Spleen (tissue), 11 donors: ENCODE measurements at regions not wholly inside any gene's neighbourhood (a gene's known extent, or its start where the extent isn't known, plus 50 kb on each side); places are given as distances from the start of the nearest gene placed in this dataset.

Experiments used
- DNase-seq: peaks from one replicate; pipeline ENCODE4 v3.0.0-alpha.2; 2020
- H3K27ac ChIP-seq, 8 donors: fragments of 200-600 bp; sonication (generic) in 7 of 8; 1 replicate in 4 of 8; 2 replicates in 4 of 8; pipeline versions ENCODE4 v1.5.0 to v1.8.0; 2016 to 2021; ENCODE audit warnings: inconsistent platforms in 4 of 8, mild to moderate bottlenecking in 4 of 8, moderate library complexity in 1 of 8
- H3K27me3 ChIP-seq, 7 donors: fragments of 200-600 bp; sonication (generic) in 6 of 7; replicated peaks in 1 of 7; 1 replicate in 4 of 7; 2 replicates in 3 of 7; pipeline versions ENCODE4 v1.5.0 to v1.8.0; 2016 to 2021; ENCODE audit warnings: inconsistent platforms in 3 of 7, mild to moderate bottlenecking in 1 of 7
- H3K36me3 ChIP-seq, 6 donors: fragments of 200-600 bp; sonication (generic) in 5 of 6; 1 replicate in 4 of 6; 2 replicates in 2 of 6; pipeline versions ENCODE4 v1.5.0 to v1.8.0; 2016 to 2021; ENCODE audit warnings: inconsistent platforms in 2 of 6
- H3K4me1 ChIP-seq, 6 donors: fragments of 200-600 bp; sonication (generic) in 5 of 6; 1 replicate in 3 of 6; 2 replicates in 3 of 6; pipeline versions ENCODE4 v1.5.0 to v1.8.0; 2016 to 2021; ENCODE audit warnings: inconsistent platforms in 3 of 6
- H3K4me3 ChIP-seq, 8 donors: fragments of 200-600 bp; sonication (generic) in 7 of 8; 1 replicate in 4 of 8; 2 replicates in 4 of 8; pipeline versions ENCODE4 v1.5.0 to v1.8.0; 2016 to 2021; ENCODE audit warnings: inconsistent platforms in 4 of 8, mild to moderate bottlenecking in 4 of 8, moderate library complexity in 2 of 8
- H3K9me3 ChIP-seq, 8 donors: fragments of 200-600 bp; sonication (generic) in 7 of 8; 1 replicate in 4 of 8; 2 replicates in 4 of 8; pipeline versions ENCODE4 v1.5.0 to v1.8.0; 2016 to 2021; ENCODE audit warnings: inconsistent platforms in 4 of 8
- CTCF ChIP-seq, 11 experiments: fragments of 200-600 bp in 7 of 11; fragments of 450-650 bp in 4 of 11; sonication (generic) in 4 of 11; IDR thresholded peaks in 8 of 11; conservative IDR thresholded peaks in 3 of 11; 1 replicate in 7 of 11; 2 replicates in 4 of 11; pipeline versions ENCODE4 v1.4.0 to v1.8.0; 2016 to 2021; ENCODE audit warnings: antibody characterized with exemption in 11 of 11, inconsistent platforms in 4 of 11, mild to moderate bottlenecking in 1 of 11
- POLR2A ChIP-seq, 3 donors: fragments of 450-650 bp; IDR thresholded peaks; one replicate each; pipeline ENCODE4 v1.5.1; 2017; ENCODE audit warnings: antibody characterized with exemption in 3 of 3, mild to moderate bottlenecking in 1 of 3
- POLR2AphosphoS5 ChIP-seq, 3 donors: sonication (generic); formaldehyde crosslinking; IDR thresholded peaks; one replicate each; pipeline ENCODE4 v1.5.1; 2017; ENCODE audit warnings: antibody characterized with exemption in 3 of 3
- WGBS, 5 donors: extraction: QIAGEN DNeasy Blood & Tissue Kit in 3 of 5; methylation state at CpG; one replicate each; pipeline versions ENCODE4 v1.1.5 to v1.1.7; 2013 to 2018; 5-methylcytosine and 5-hydroxymethylcytosine counted together
- intact Hi-C: fragments of 100-400 bp; cut with DNase I; formaldehyde crosslinking; loops from one replicate; pipeline ENCODE4 v1.15.0; 2023; ENCODE audit warnings: low total_unique reads
- donor health status: healthy with polysubstance abuse.
- donor health status: DM: no; HTN: no; CAD: no; lungs with moderate emphysema.
- donor health status: DM: no; HTN: no; CAD: no.
- donor health status: Bipolar disorder and iron deficiency.
- donor health status: healthy.
- donor health status: DM: no; HTN: no; CAD: no.
- donor health status: DM: yes; HTN: yes; CAD: no.

- H3K27me3 ChIP-seq = no peaks in the 10 kb centered on the region
- no peak for DNase-seq
- H3K36me3 ChIP-seq = no peaks in the 10 kb centered on the region
- no peaks in the 10 kb centered on the region for H3K4me1 ChIP-seq
- 3 to 38% (median 31%) methylated on average over 1 of the region's 1 CpG for WGBS, 5 donors
- no peak overlapping the region for H3K27ac ChIP-seq
- intact Hi-C loops = no loop called here
- peaks cover 0 to 9% (median 0%) of the 10 kb centered on the region in 8 donors for H3K9me3 ChIP-seq
- TF ChIP-seq POLR2AphosphoS5 (IDR thresholded peaks at IDR 0.05) (no peak), CTCF (IDR thresholded peaks at IDR 0.05 in 8 of 11, conservative IDR thresholded peaks at IDR 0.05 in 3 of 11) (no peak), POLR2A (IDR thresholded peaks at IDR 0.05) (no peak)
- no peak overlapping the region for H3K4me3 ChIP-seq
Observed at GRCh38 chr6:56005426-56005825, 130.0 kb upstream of the BMP5 start.

- TF ChIP-seq POLR2A (IDR thresholded peaks at IDR 0.05) (no peak), POLR2AphosphoS5 (IDR thresholded peaks at IDR 0.05) (no peak), CTCF (IDR thresholded peaks at IDR 0.05 in 8 of 11, conservative IDR thresholded peaks at IDR 0.05 in 3 of 11) (no peak)
- WGBS, 5 donors = 54 to 86% (median 63%) methylated on average over 2 of the region's 2 CpGs
- intact Hi-C loops = no loop called here
- no peaks in the 10 kb centered on the region for H3K36me3 ChIP-seq
- no peak for DNase-seq
- H3K27ac ChIP-seq = no peak overlapping the region
- peaks cover 0 to 7% (median 0%) of the 10 kb centered on the region in 8 donors for H3K9me3 ChIP-seq
- H3K4me3 ChIP-seq = no peak overlapping the region
- no peaks in the 10 kb centered on the region for H3K27me3 ChIP-seq
- H3K4me1 ChIP-seq = no peaks in the 10 kb centered on the region
Observed at GRCh38 chr6:56004426-56004825, 129.0 kb upstream of the BMP5 start.

- TF ChIP-seq POLR2AphosphoS5 (IDR thresholded peaks at IDR 0.05) (no peak), POLR2A (IDR thresholded peaks at IDR 0.05) (no peak), CTCF (IDR thresholded peaks at IDR 0.05 in 8 of 11, conservative IDR thresholded peaks at IDR 0.05 in 3 of 11) (no peak)
- Histone ChIP-seq H3K4me1 (no peaks in the 10 kb centered on the region), H3K4me3 (no peak overlapping the region), H3K9me3 (no peaks in the 10 kb centered on the region), H3K27ac (no peak overlapping the region), H3K36me3 (no peaks in the 10 kb centered on the region), H3K27me3 (no peaks in the 10 kb centered on the region)
- intact Hi-C loops = no loop called here
- no peak for DNase-seq
- WGBS, 5 donors = 84 to 94% (median 84%) methylated on average over 2 of the region's 2 CpGs
Observed at GRCh38 chr6:56003616-56004015, 128.2 kb upstream of the BMP5 start.

GRCh38 chr6:56002336-56002735, 126.9 kb upstream of the BMP5 start:
- no peaks in the 10 kb centered on the region for H3K9me3 ChIP-seq
- H3K4me3 ChIP-seq = no peak overlapping the region
- no peak overlapping the region for H3K27ac ChIP-seq
- DNase-seq = no peak
- TF ChIP-seq CTCF (IDR thresholded peaks at IDR 0.05 in 8 of 11, conservative IDR thresholded peaks at IDR 0.05 in 3 of 11) (no peak), POLR2AphosphoS5 (IDR thresholded peaks at IDR 0.05) (no peak), POLR2A (IDR thresholded peaks at IDR 0.05) (no peak)
- no peaks in the 10 kb centered on the region for H3K27me3 ChIP-seq
- no peaks in the 10 kb centered on the region for H3K4me1 ChIP-seq
- WGBS, 5 donors = 83 to 91% (median 85%) methylated on average over 5 of the region's 5 CpGs
- intact Hi-C loops = no loop called here
- no peaks in the 10 kb centered on the region for H3K36me3 ChIP-seq
